ENCODE measurements at regions not wholly inside any gene's neighbourhood (a gene's known extent, or its start where the extent isn't known, plus 50 kb on each side); places are given as distances from the start of the nearest gene placed in this dataset.
"Not testable (repeated sequence)": the region's sequence is repeated elsewhere in the genome, so short reads cannot be mapped to it uniquely, and the experiment has no call there.

DNA sequence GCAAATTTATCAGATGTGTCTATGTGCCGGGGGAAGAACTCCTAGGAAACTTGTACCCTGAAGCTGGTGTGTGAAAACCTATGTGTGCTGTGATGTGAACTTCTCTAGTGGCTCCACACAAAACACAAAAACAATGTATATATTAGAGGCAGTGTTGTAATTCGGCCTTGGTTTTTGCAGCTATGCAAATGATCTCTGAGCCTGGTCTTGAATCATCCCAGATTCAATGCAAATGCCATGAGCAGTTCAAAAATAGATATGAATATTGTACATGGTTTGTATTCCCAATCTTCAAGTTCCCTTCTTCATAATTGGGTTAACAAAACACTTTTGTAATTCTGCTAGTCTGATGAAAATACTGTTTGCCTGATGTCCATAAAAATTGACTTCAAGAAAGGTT, 152.6 kb downstream of the MFSD1 start:
- 92% methylated on average over 1 of the region's 2 CpGs for WGBS (ENCODE audit: insufficient coverage)
- Histone ChIP-seq H3K4me3 (ENCODE audit: low read length) (no peak overlapping the region), H3K27me3 (ENCODE audit: control insufficient read depth, insufficient read depth, low read length) (no peaks in the 10 kb centered on the region), H3K27ac (ENCODE audit: low read length) (no peak overlapping the region), H3K9me3 (ENCODE audit: control insufficient read depth, insufficient read depth, low read length) (no peaks in the 10 kb centered on the region), H3K4me1 (ENCODE audit: control insufficient read depth, insufficient read depth, low read length) (no peaks in the 10 kb centered on the region), H3K36me3 (ENCODE audit: control insufficient read depth, insufficient read depth, low read length) (no peaks in the 10 kb centered on the region)
- Mint-ChIP-seq H3K9me3 (peaks cover 3 to 11% of the 10 kb centered on the region in 2 donors), H3K27me3 (ENCODE audit: low read depth in 2 of 2) (no peaks in the 10 kb centered on the region), H3K27ac (no peak overlapping the region), H3K36me3 (no peaks in the 10 kb centered on the region), H3K4me1 (no peaks in the 10 kb centered on the region), H3K4me3 (no peak overlapping the region)
- ATAC-seq, result no peak
- TF ChIP-seq, protein P1, sequence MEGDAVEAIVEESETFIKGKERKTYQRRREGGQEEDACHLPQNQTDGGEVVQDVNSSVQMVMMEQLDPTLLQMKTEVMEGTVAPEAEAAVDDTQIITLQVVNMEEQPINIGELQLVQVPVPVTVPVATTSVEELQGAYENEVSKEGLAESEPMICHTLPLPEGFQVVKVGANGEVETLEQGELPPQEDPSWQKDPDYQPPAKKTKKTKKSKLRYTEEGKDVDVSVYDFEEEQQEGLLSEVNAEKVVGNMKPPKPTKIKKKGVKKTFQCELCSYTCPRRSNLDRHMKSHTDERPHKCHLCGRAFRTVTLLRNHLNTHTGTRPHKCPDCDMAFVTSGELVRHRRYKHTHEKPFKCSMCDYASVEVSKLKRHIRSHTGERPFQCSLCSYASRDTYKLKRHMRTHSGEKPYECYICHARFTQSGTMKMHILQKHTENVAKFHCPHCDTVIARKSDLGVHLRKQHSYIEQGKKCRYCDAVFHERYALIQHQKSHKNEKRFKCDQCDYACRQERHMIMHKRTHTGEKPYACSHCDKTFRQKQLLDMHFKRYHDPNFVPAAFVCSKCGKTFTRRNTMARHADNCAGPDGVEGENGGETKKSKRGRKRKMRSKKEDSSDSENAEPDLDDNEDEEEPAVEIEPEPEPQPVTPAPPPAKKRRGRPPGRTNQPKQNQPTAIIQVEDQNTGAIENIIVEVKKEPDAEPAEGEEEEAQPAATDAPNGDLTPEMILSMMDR (IDR thresholded peaks at IDR 0.05), result no peak
- intact Hi-C loops (cut with micrococcal nuclease), result no loop called here
- no peak for DNase-seq

DNA sequence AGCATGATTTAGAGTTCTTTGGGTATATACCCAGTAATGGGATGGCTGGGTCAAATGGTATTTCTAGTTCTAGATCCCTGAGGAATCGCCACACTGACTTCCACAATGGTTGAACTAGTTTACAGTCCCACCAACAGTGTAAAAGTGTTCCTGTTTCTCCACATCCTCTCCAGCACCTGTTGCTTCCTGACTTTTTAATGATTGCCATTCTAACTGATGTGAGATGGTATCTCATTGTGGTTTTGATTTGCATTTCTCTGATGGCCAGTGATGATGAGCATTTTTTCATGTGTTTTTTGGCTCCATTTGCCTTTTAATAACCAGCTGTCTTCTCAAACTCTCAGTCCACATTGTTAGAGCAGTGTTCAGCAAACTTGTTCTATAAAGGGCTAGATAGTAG, 155.9 kb downstream of the MFSD1 start:
- H3K9me3 ChIP-seq (ENCODE audit: control insufficient read depth, insufficient read depth, low read length); H3K36me3 Mint-ChIP-seq; intact Hi-C loops (cut with micrococcal nuclease); H3K4me1 Mint-ChIP-seq; DNase-seq; H3K4me3 Mint-ChIP-seq; H3K27me3 ChIP-seq (ENCODE audit: control insufficient read depth, insufficient read depth, low read length); H3K9me3 Mint-ChIP-seq; H3K27ac Mint-ChIP-seq; H3K27ac ChIP-seq (ENCODE audit: low read length); ATAC-seq; H3K36me3 ChIP-seq (ENCODE audit: control insufficient read depth, insufficient read depth, low read length); H3K4me1 ChIP-seq (ENCODE audit: control insufficient read depth, insufficient read depth, low read length); H3K27me3 Mint-ChIP-seq (ENCODE audit: low read depth in 2 of 2); H3K4me3 ChIP-seq (ENCODE audit: low read length): not testable (repeated sequence)
- no CpG with 5 or more reads among the region's 1 CpG for WGBS (ENCODE audit: insufficient coverage)

DNA sequence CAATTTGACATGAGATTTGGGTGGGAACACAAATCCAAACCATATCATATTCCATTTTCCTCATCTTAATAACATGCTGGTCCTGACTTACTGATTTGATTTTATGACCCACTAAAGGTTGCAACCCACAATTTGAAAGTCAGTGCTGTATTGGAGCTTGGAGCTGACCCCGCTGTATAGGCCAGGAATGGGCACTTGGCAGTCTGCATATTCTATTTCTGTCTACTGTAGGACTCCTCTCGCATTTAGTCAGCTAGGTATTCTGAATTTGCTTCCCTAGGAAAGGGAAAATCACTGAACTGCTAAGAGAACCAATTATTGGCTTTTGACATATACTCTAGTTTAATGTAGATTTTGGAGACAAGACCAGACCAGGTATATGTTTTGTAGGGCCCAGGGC, 157.0 kb downstream of the MFSD1 start:
- Histone ChIP-seq H3K27me3 (ENCODE audit: control insufficient read depth, insufficient read depth, low read length) (no peaks in the 10 kb centered on the region), H3K4me3 (ENCODE audit: low read length) (no peak overlapping the region), H3K27ac (ENCODE audit: low read length) (no peak overlapping the region), H3K4me1 (ENCODE audit: control insufficient read depth, insufficient read depth, low read length) (no peaks in the 10 kb centered on the region), H3K9me3 (ENCODE audit: control insufficient read depth, insufficient read depth, low read length) (no peaks in the 10 kb centered on the region), H3K36me3 (ENCODE audit: control insufficient read depth, insufficient read depth, low read length) (no peaks in the 10 kb centered on the region)
- intact Hi-C loops (cut with micrococcal nuclease), result no loop called here
- no peaks in the 10 kb centered on the region for H3K4me1 Mint-ChIP-seq
- H3K27me3 Mint-ChIP-seq (ENCODE audit: low read depth in 2 of 2), result no peaks in the 10 kb centered on the region
- no peak overlapping the region for H3K27ac Mint-ChIP-seq
- no peaks in the 10 kb centered on the region for H3K36me3 Mint-ChIP-seq
- WGBS (ENCODE audit: insufficient coverage), result 80% methylated on average over 2 of the region's 2 CpGs
- TF ChIP-seq, protein P1 (IDR thresholded peaks at IDR 0.05), result no peak
- no peak for ATAC-seq
- no peak for DNase-seq
- peaks cover 2 to 6% of the 10 kb centered on the region in 2 donors for H3K9me3 Mint-ChIP-seq
- no peak overlapping the region for H3K4me3 Mint-ChIP-seq

DNA sequence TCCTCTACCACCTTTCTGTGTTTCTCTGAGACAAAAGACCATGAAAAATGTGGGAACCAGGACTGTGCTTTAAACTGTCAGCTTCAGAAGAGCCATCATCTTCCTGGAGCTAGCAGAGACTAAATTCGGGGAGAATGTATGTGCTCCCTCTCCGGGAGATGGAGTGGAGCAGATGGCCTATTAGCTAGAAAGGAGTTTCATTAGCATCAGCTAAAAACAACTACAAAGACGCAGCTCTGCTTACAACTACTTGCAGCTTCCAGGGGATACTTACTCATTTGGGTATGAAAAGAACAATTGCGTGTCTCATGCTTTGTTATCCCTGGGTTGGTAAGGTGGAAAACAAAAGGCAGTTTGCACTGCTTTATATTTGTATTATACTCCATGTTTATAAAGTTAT, 159.6 kb downstream of the MFSD1 start:
- no peak overlapping the region for H3K4me3 Mint-ChIP-seq
- intact Hi-C loops (cut with micrococcal nuclease), result no loop called here
- no peaks in the 10 kb centered on the region for H3K27me3 Mint-ChIP-seq (ENCODE audit: low read depth in 2 of 2)
- H3K36me3 Mint-ChIP-seq, result no peaks in the 10 kb centered on the region
- ATAC-seq, result no peak
- TF ChIP-seq, protein P1 (IDR thresholded peaks at IDR 0.05), result no peak
- Histone ChIP-seq H3K9me3 (ENCODE audit: control insufficient read depth, insufficient read depth, low read length) (no peaks in the 10 kb centered on the region), H3K4me3 (ENCODE audit: low read length) (no peak overlapping the region), H3K36me3 (ENCODE audit: control insufficient read depth, insufficient read depth, low read length) (no peaks in the 10 kb centered on the region), H3K4me1 (ENCODE audit: control insufficient read depth, insufficient read depth, low read length) (no peaks in the 10 kb centered on the region), H3K27ac (ENCODE audit: low read length) (no peak overlapping the region), H3K27me3 (ENCODE audit: control insufficient read depth, insufficient read depth, low read length) (no peaks in the 10 kb centered on the region)
- WGBS (ENCODE audit: insufficient coverage), result 33% methylated on average over 1 of the region's 4 CpGs
- H3K27ac Mint-ChIP-seq, result no peak overlapping the region
- DNase-seq, result no peak
- no peaks in the 10 kb centered on the region for H3K4me1 Mint-ChIP-seq
- peaks cover 2 to 3% of the 10 kb centered on the region in 2 donors for H3K9me3 Mint-ChIP-seq

Data from natural killer cell (primary cell).